ENCODE measurements at regions not wholly inside any gene's neighbourhood (a gene's known extent, or its start where the extent isn't known, plus 50 kb on each side); places are given as distances from the start of the nearest gene placed in this dataset.

GRCh38 chr2:120455390-120455789 lies 109.5 kb downstream of the INHBB start:
- DNase-seq (ENCODE audit: low read depth in 2 of 2), result no peak

GRCh38 chr2:120456867-120457266 lies 110.9 kb downstream of the INHBB start:
- DNase-seq (ENCODE audit: low read depth in 2 of 2), result no peak

- no peak for DNase-seq (ENCODE audit: low read depth in 2 of 2)
Observed at GRCh38 chr2:120460511-120460910, 114.6 kb downstream of the INHBB start.

GRCh38 chr2:120461092-120461491 lies 115.2 kb downstream of the INHBB start:
- DNase-seq (ENCODE audit: low read depth in 2 of 2), result no peak

GRCh38 chr2:120461546-120462537 lies 115.9 kb downstream of the INHBB start:
- no peak for DNase-seq (ENCODE audit: low read depth in 2 of 2)

GRCh38 chr2:120463527-120463926 lies 117.6 kb downstream of the INHBB start:
- no peak for DNase-seq (ENCODE audit: low read depth in 2 of 2)

GRCh38 chr2:120463996-120464395 lies 118.1 kb downstream of the INHBB start:
- no peak for DNase-seq (ENCODE audit: low read depth in 2 of 2)

- no peak for DNase-seq (ENCODE audit: low read depth in 2 of 2)
Observed at GRCh38 chr2:120464448-120464931, 118.6 kb downstream of the INHBB start.

- no peak for DNase-seq (ENCODE audit: low read depth in 2 of 2)
Observed at GRCh38 chr2:120465012-120465700, 119.2 kb downstream of the INHBB start.

GRCh38 chr2:120465701-120465988 lies 119.7 kb downstream of the INHBB start:
- no peak for DNase-seq (ENCODE audit: low read depth in 2 of 2)

GRCh38 chr2:120465989-120466703 lies 120.2 kb downstream of the INHBB start:
- DNase-seq (ENCODE audit: low read depth in 2 of 2), result no peak

- no peak for DNase-seq (ENCODE audit: low read depth in 2 of 2)
Observed at GRCh38 chr2:120466704-120467054, 120.7 kb downstream of the INHBB start.

GRCh38 chr2:120468136-120468535 lies 122.2 kb downstream of the INHBB start:
- DNase-seq (ENCODE audit: low read depth in 2 of 2), result no peak

- no peak for DNase-seq (ENCODE audit: low read depth in 2 of 2)
Observed at GRCh38 chr2:120469426-120469825, 123.5 kb downstream of the INHBB start.

GRCh38 chr2:120470041-120470965 lies 124.4 kb downstream of the INHBB start:
- DNase-seq (ENCODE audit: low read depth in 2 of 2), result no peak

GRCh38 chr2:120471166-120471565 lies 125.2 kb downstream of the INHBB start:
- DNase-seq (ENCODE audit: low read depth in 2 of 2), result no peak

GRCh38 chr2:120472031-120472430 lies 126.1 kb downstream of the INHBB start:
- DNase-seq (ENCODE audit: low read depth in 2 of 2), result no peak

- no peak for DNase-seq (ENCODE audit: low read depth in 2 of 2)
Observed at GRCh38 chr2:120472891-120473309, 127.0 kb downstream of the INHBB start.

- no peak for DNase-seq (ENCODE audit: low read depth in 2 of 2)
Observed at GRCh38 chr2:120473522-120474271, 127.8 kb downstream of the INHBB start.

GRCh38 chr2:120474486-120474885 lies 128.6 kb downstream of the INHBB start:
- no peak for DNase-seq (ENCODE audit: low read depth in 2 of 2)

- no peak for DNase-seq (ENCODE audit: low read depth in 2 of 2)
Observed at GRCh38 chr2:120476141-120476540, 130.2 kb downstream of the INHBB start.
